Aorta (tissue), 5 donors: ENCODE measurements at regions not wholly inside any gene's neighbourhood (a gene's known extent, or its start where the extent isn't known, plus 50 kb on each side); places are given as distances from the start of the nearest gene placed in this dataset.

Experiments used
- ATAC-seq: fragments of 200-7000 bp; cut with Tn5 transposase; one replicate; pipeline ENCODE4 v1.9.1; 2022; ENCODE audit warnings: moderate library complexity; ENCODE audit not compliant: low FRiP score
- DNase-seq, 2 donors: peaks; one replicate each; pipeline ENCODE4 v3.0.0-alpha.2; 2020
- H3K27ac ChIP-seq, 2 donors: one replicate each; pipeline ENCODE4 v1.5.1; 2013; ENCODE audit warnings: low read length in 2 of 2, mild to moderate bottlenecking in 2 of 2, moderate library complexity in 2 of 2, control low read depth in 1 of 2, inconsistent platforms in 1 of 2, low read depth in 1 of 2
- H3K27me3 ChIP-seq, 2 donors: one replicate each; pipeline ENCODE4 v1.6.1; 2013; ENCODE audit warnings: control low read depth in 1 of 2, low read length in 1 of 2, mild to moderate bottlenecking in 1 of 2, moderate library complexity in 1 of 2; ENCODE audit not compliant: insufficient read depth in 2 of 2, control insufficient read depth in 1 of 2
- H3K36me3 ChIP-seq, 2 donors: one replicate each; pipeline ENCODE4 v1.6.1; 2013; ENCODE audit warnings: control low read depth in 1 of 2, low read length in 1 of 2, mild to moderate bottlenecking in 1 of 2; ENCODE audit not compliant: insufficient read depth in 2 of 2, control insufficient read depth in 1 of 2
- H3K4me1 ChIP-seq, 2 donors: one replicate each; pipeline ENCODE4 v1.6.1; 2013; ENCODE audit warnings: low read length in 2 of 2, control low read depth in 1 of 2, mild to moderate bottlenecking in 1 of 2, moderate library complexity in 1 of 2; ENCODE audit not compliant: insufficient read depth in 2 of 2, control insufficient read depth in 1 of 2
- H3K4me3 ChIP-seq, 2 donors: one replicate each; pipeline ENCODE4 v1.5.1; 2013; ENCODE audit warnings: low read length in 2 of 2, control low read depth in 1 of 2, mild to moderate bottlenecking in 1 of 2
- H3K9me3 ChIP-seq: one replicate; pipeline ENCODE4 v1.6.1; 2013; ENCODE audit warnings: mild to moderate bottlenecking, low read length; ENCODE audit not compliant: control insufficient read depth
- WGBS, 2 donors: extraction: QIAGEN DNeasy Blood & Tissue Kit; methylation state at CpG; one replicate each; pipeline ENCODE4 v1.1.7; 2013; 5-methylcytosine and 5-hydroxymethylcytosine counted together
- intact Hi-C, 2 donors: fragments of 100-400 bp; cut with DNase I; formaldehyde crosslinking; loops; one replicate each; pipeline versions ENCODE4 v1.14.2 to v1.15.0; 2022
- donor health status: healthy with polysubstance abuse.
- donor health status: Bipolar disorder and iron deficiency.
- donor health status: DM: no; HTN: no; CAD: no.
- donor health status: DM: no; HTN: no; CAD: no.
- donor health status: DM: yes; HTN: yes; CAD: no.

- ATAC-seq (no peak), DNase-seq (no peak)
- Histone ChIP-seq H3K27me3 (no peaks in the 10 kb centered on the region), H3K4me1 (no peaks in the 10 kb centered on the region), H3K36me3 (no peaks in the 10 kb centered on the region), H3K4me3 (no peak overlapping the region), H3K27ac (no peak overlapping the region), H3K9me3 (no peaks in the 10 kb centered on the region)
- WGBS, 2 donors = 88 to 93% methylated on average over 6 of the region's 6 CpGs
- intact Hi-C loops = no loop called here
Observed at GRCh38 chr4:38603652-38604051, 60.3 kb upstream of the KLF3 start.

- H3K9me3 ChIP-seq = no peaks in the 10 kb centered on the region
- intact Hi-C loops = no loop called here
- 58 to 64% methylated on average over 6 of the region's 6 CpGs for WGBS, 2 donors
Observed at GRCh38 chr4:38605181-38605752, 58.7 kb upstream of the KLF3 start.

GRCh38 chr4:38605753-38606586, 58.0 kb upstream of the KLF3 start:
- 86 to 90% methylated on average over 12 of the region's 12 CpGs for WGBS, 2 donors
- ATAC-seq = peak; percentile 40

More at GRCh38 chr4:38605181-38605752, 58.7 kb upstream of the KLF3 start:
- ATAC-seq (no peak), DNase-seq (no peak)
- Histone ChIP-seq H3K27ac (no peak overlapping the region), H3K36me3 (no peaks in the 10 kb centered on the region), H3K4me3 (no peak overlapping the region), H3K27me3 (no peaks in the 10 kb centered on the region), H3K4me1 (no peaks in the 10 kb centered on the region)

GRCh38 chr4:38606587-38606905, 57.5 kb upstream of the KLF3 start:
- H3K9me3 ChIP-seq = no peaks in the 10 kb centered on the region
- intact Hi-C loops = no loop called here
- DNase-seq = no peak
- H3K36me3 ChIP-seq = no peaks in the 10 kb centered on the region
- ATAC-seq = no peak
- no peaks in the 10 kb centered on the region for H3K4me1 ChIP-seq
- no peak overlapping the region for H3K4me3 ChIP-seq
- H3K27me3 ChIP-seq = no peaks in the 10 kb centered on the region
- WGBS, 2 donors = 94 to 95% methylated on average over 8 of the region's 8 CpGs
- H3K27ac ChIP-seq = no peak overlapping the region

More at GRCh38 chr4:38605753-38606586, 58.0 kb upstream of the KLF3 start:
- Histone ChIP-seq H3K27ac (no peak overlapping the region), H3K27me3 (no peaks in the 10 kb centered on the region), H3K9me3 (no peaks in the 10 kb centered on the region), H3K36me3 (no peaks in the 10 kb centered on the region), H3K4me1 (no peaks in the 10 kb centered on the region), H3K4me3 (no peak overlapping the region)
- DNase-seq = no peak
- intact Hi-C loops = no loop called here

GRCh38 chr4:38609614-38610013, 54.4 kb upstream of the KLF3 start:
- ATAC-seq (no peak), DNase-seq (no peak)
- 88 to 97% methylated on average over 3 of the region's 3 CpGs for WGBS, 2 donors
- peaks cover 0 to 8% of the 10 kb centered on the region in 2 donors for H3K4me1 ChIP-seq
- H3K4me3 ChIP-seq = no peak overlapping the region
- no peak overlapping the region for H3K27ac ChIP-seq
- H3K9me3 ChIP-seq = no peaks in the 10 kb centered on the region
- no peaks in the 10 kb centered on the region for H3K27me3 ChIP-seq
- no peaks in the 10 kb centered on the region for H3K36me3 ChIP-seq
- intact Hi-C loops = no loop called here

- Histone ChIP-seq H3K36me3 (no peaks in the 10 kb centered on the region), H3K4me3 (no peak overlapping the region), H3K9me3 (no peaks in the 10 kb centered on the region), H3K4me1 (peaks cover 0 to 8% of the 10 kb centered on the region in 2 donors), H3K27me3 (no peaks in the 10 kb centered on the region), H3K27ac (no peak overlapping the region)
- DNase-seq = no peak
- intact Hi-C loops = no loop called here
- no peak for ATAC-seq
- 75 to 81% methylated on average over 5 of the region's 5 CpGs for WGBS, 2 donors
Observed at GRCh38 chr4:38610521-38610920, 53.5 kb upstream of the KLF3 start.

- intact Hi-C loops = no loop called here
- DNase-seq (peak in 1 of 2 donors; percentile 61), ATAC-seq (no peak)
- Histone ChIP-seq H3K4me3 (no peak overlapping the region), H3K9me3 (no peaks in the 10 kb centered on the region), H3K27ac (no peak overlapping the region), H3K4me1 (peaks cover 0 to 8% of the 10 kb centered on the region in 2 donors), H3K27me3 (no peaks in the 10 kb centered on the region), H3K36me3 (no peaks in the 10 kb centered on the region)
- 55 to 57% methylated on average over 8 of the region's 8 CpGs for WGBS, 2 donors
Observed at GRCh38 chr4:38610966-38611431, 53.0 kb upstream of the KLF3 start.

- no peak overlapping the region for H3K4me3 ChIP-seq
- intact Hi-C loops = no loop called here
- no peak for DNase-seq
- ATAC-seq = no peak
- H3K4me1 ChIP-seq = peaks cover 0 to 8% of the 10 kb centered on the region in 2 donors
- no peak overlapping the region for H3K27ac ChIP-seq
- no peaks in the 10 kb centered on the region for H3K36me3 ChIP-seq
- WGBS, 2 donors = 83% methylated on average over 3 of the region's 3 CpGs
- no peaks in the 10 kb centered on the region for H3K27me3 ChIP-seq
- no peaks in the 10 kb centered on the region for H3K9me3 ChIP-seq
Observed at GRCh38 chr4:38611676-38612075, 52.3 kb upstream of the KLF3 start.
